AG10803 (cell line): ENCODE measurements at regions not wholly inside any gene's neighbourhood (a gene's known extent, or its start where the extent isn't known, plus 50 kb on each side); places are given as distances from the start of the nearest gene placed in this dataset.

ENCODE experiments used
- DNase-seq: peaks from one replicate; pipeline ENCODE4 v3.0.0; 2010; ENCODE audit warnings: low read depth
- H3K4me3 ChIP-seq: 2 replicates; pipeline ENCODE4 v1.5.1; 2011; ENCODE audit warnings: mild to moderate bottlenecking, low read length, control low read depth
- TF ChIP-seq, protein P1 (sequence below): conservative IDR thresholded peaks from 2 replicates; pipeline ENCODE4 v1.5.1; 2011; ENCODE audit warnings: mild to moderate bottlenecking, low read length, control low read depth, inconsistent platforms

DNA sequence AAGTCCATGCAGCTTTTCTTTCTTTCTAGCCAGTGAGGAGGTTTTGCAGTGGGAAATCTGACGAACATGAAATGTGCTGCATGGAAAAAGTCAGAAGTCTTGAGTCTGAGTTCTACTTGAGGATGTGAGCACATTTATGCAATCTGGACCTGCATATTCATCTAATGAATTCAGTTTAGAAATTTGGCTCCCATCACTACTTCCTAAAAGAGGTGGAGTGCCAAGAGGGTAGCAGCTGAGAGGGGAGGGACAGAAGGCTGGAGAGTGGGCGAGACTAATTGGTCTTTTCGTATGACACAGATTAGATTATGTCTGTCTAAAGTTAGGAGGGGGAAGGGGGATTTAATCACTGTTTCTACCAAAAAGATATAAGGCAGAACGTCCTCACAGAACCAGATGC, 535.9 kb downstream of the IQCM start:
- no peak overlapping the region for H3K4me3 ChIP-seq
- TF ChIP-seq, protein P1, sequence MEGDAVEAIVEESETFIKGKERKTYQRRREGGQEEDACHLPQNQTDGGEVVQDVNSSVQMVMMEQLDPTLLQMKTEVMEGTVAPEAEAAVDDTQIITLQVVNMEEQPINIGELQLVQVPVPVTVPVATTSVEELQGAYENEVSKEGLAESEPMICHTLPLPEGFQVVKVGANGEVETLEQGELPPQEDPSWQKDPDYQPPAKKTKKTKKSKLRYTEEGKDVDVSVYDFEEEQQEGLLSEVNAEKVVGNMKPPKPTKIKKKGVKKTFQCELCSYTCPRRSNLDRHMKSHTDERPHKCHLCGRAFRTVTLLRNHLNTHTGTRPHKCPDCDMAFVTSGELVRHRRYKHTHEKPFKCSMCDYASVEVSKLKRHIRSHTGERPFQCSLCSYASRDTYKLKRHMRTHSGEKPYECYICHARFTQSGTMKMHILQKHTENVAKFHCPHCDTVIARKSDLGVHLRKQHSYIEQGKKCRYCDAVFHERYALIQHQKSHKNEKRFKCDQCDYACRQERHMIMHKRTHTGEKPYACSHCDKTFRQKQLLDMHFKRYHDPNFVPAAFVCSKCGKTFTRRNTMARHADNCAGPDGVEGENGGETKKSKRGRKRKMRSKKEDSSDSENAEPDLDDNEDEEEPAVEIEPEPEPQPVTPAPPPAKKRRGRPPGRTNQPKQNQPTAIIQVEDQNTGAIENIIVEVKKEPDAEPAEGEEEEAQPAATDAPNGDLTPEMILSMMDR = no peak
- DNase-seq = peak; percentile 23

DNA sequence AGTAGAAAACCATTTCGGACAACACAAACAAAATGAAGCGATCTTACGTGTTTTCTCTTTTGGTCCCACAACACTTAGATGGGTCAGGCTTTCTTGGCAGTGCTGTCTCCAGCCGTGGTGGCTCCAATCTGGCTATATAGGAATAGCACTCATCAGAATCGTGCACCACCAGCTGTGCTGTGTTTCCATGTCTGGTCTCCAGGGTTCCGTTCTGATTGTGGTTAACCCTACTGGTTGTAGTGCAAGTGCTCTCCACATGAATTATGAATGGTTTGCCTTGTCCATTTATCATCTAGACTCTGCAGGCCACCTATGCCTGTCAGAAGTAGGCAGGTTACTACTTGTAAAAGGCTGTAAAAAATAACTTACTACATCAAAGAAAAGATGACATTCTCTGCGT, 536.3 kb downstream of the IQCM start:
- TF ChIP-seq, protein P1 = no peak
- no peak for DNase-seq
- H3K4me3 ChIP-seq = no peak overlapping the region

GRCh38 chr4:149277705-149278104, 537.9 kb downstream of the IQCM start:
- H3K4me3 ChIP-seq = no peak overlapping the region
- DNase-seq = no peak
- TF ChIP-seq, protein P1 = no peak

DNA sequence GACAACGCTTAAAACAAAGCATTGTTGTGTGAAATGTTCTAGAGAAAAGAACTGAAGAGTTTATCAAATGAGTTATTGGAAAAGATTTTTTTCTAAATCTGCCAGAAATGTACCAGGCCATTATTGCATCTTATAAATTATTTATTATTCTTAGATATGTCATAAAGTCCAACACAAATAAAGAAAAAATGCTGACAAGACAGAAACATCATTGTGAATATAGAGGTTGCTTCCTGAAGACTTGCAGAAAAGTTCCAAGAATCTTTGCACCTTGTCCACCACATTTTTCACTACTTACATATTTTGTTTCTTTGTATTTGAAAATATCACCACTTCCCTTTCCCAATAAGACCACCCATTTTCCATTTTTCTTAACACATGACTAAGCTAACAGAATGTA, 545.8 kb downstream of the IQCM start:
- TF ChIP-seq, protein P1 = no peak
- H3K4me3 ChIP-seq = no peak overlapping the region
- no peak for DNase-seq

GRCh38 chr4:149266301-149266700, 549.3 kb downstream of the IQCM start:
- no peak overlapping the region for H3K4me3 ChIP-seq
- TF ChIP-seq, protein P1 = no peak
- no peak for DNase-seq

DNA sequence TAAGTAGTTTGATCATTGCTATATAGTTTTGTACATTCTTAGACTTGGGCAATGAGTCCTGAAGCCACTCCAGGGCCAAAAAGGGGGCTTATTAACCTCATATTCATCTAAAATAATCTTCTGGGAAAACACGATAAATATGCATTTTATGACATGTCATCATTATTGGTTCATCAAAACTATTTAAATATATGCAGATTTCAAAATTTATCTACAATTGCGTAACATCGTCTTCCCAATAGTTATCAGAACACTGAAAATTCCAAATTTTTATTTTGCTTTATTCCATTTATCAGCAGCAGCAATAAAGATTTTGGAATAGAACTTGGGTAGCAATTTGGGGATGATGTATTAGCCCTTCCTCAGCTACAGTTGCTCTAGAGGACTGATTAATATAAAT, 550.0 kb downstream of the IQCM start:
- DNase-seq = no peak
- no peak overlapping the region for H3K4me3 ChIP-seq
- TF ChIP-seq, protein P1 = no peak

DNA sequence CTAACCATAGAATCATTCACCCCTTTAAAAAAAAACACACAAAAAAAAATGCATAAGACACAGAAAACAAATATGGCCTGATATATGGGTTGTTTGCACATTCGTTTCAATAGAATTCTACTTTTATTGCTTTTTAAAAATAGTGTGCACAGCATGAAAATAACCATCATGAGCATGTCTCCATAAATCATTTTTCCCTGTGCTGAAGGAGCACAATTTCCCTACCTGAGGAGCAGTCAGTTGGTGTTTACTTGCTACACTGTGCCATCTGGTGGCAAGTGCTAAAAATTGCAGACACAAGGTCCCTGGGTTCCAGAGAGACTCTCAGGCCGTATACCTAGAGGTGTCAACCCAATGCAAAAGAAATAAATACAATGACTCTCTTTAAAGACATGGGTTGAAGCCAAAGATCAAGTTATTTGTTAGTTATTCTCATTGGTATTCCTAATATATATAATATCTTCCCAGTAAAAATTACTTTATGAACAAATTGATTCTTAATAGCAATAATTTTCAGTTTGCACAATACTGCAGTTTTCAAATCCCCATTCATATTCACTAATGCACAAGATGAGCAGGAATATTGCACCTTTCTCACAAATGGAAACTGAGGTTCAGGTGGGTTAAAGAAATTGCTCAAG, 551.4 kb downstream of the IQCM start:
- TF ChIP-seq, protein P1 = peak; percentile 88
- DNase-seq = peak; percentile 67
- H3K4me3 ChIP-seq = no peak overlapping the region
